HG03060 (cell line): ENCODE measurements at regions not wholly inside any gene's neighbourhood (a gene's known extent, or its start where the extent isn't known, plus 50 kb on each side); places are given as distances from the start of the nearest gene placed in this dataset.

Experiments used
- ATAC-seq: cut with Tn5 transposase; IDR thresholded peaks from one replicate; pipeline ENCODE4 v1.9.1; 2021; ENCODE audit warnings: low read depth, moderate number of reproducible peaks; ENCODE audit not compliant: unreplicated experiment

DNA sequence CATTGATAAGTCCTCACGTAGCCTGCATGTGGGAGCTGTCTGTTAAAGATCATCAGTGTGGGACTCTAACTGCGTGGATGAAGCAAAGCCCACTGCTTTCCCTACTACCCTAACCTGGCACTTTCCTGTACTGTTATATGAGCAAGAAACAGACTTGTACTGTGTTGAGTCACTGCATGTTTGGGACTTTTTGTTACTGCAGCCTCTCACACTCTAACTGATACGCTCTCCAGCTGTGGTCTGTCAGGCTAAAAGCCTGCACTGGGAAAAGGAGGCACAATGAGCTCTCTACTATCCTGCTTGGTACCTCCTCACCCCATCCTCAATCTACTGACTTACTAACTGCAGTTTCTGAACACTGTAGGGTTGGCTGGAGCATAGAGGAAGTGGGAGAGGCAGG, 93.7 kb upstream of the PLET1 start:
- ATAC-seq = no peak

DNA sequence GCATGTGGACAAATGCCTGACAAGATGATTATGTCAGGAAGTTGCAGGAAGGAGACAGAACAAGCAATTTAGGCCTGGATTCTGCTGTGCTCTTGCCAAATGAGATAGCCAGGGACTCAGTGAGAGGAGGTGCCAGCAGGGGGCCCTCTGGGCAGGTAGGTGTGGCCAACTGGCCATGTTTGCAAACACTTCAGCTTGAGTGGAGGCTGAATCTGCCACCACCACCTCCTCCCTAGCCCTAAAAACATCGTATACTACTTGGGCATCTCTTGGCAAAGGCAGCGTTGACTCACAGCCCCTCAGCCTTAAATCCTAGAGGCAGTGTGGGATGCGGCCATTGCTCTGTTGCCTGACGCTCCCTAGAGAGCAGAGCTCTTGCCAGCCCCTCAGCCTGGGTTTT, 95.1 kb upstream of the PLET1 start:
- no peak for ATAC-seq

DNA sequence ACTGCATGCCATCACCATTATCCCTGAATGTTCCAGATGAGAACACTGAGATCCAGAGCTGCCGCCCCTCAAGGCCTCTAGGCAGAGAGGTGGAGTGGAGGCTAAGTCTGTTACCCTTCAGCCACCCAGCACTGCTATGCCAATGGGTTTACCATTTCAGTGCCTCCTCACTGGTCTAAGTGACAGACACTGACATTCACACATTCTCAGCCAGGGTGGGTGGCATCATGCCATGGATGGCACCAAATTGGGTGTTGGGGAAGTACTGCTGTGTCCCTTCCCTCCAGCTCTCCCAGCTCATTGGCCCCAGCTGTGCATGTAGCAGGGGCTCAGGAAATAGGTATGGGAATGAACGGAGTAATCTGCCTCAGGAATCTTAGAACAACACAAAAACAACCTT, 96.8 kb upstream of the PLET1 start:
- ATAC-seq = no peak

DNA sequence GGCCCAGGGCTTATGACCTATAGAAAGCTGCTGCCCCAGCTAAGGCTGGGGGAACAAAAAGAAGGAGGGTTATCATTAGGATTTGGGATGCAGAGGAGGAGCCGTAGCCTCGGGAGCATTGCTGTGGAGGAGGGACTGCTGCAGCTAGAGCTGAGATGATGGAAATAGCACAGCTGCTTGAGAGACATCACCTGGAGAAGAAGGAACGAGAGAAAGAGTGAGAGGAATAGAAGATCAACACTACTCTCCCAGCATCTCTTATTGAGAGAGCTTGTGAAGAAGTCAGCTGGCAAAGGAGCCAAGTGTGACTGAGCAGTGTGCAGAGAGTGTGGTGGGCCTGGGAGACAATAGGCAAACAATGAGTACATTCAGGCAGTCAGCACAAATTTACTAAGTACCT, 100.7 kb upstream of the PLET1 start:
- ATAC-seq = no peak

DNA sequence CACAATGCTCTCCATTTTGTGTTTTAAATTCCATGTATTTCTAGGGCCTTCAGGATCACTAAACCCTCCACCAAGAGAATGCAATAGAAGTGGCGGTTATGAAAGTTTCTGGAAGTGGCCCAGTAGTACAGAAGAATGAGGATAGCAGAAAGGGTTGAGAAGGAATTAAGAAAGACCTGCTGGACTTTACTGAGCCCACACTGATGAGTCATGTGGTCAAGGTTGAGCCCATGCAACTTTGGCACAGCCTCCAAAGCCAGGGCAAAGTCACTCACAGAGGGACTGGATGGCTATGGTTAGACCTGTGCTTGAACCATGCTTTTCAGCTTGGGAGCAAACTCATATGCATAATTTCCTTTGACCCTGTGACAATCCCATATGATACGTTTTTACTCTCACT, 102.9 kb upstream of the PLET1 start:
- ATAC-seq = no peak

DNA sequence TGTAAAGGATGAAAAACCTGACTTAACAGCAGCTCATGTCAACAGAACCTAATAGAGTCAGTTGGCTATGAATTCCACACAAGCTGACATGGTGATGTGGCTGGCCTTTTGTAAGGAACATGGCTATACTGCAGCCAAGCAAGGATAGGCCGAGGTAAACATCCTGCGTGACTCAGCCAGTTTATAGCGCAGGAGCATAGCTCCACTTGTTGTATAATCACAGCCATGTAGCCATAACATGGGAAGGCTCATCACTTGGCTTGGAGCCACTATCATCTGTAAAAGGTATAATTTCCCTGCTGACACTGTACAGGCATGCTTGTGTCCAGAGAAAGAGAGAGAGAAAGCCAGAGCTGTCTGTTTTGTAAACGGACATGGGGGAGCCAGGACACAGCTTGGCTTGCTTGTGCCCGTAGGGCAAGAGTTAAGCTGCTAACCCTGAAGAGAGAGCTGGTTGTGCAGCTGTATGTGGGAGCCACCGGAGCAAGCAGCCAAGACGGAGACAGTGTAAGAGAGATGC, 104.4 kb upstream of the PLET1 start:
- no peak for ATAC-seq

DNA sequence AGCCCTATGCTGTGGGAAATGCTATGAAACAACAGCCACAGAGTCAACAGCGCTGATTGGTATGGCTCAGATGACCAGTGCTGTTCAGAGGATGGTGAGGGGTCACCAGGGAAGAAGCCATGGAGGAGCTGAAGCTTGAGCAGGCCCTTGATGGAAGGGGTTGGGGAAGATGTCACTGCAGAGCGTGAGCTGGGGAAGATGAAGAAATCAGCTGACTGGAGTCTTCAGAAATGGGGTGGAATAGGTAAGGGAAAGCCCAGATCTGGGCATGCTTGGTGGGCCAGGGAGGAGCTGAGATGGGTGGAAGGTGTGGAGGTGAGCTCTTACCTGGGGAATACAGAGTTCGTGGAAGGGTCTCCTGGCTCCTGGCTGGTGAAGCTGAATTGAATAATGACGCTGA, 105.4 kb upstream of the PLET1 start:
- no peak for ATAC-seq

DNA sequence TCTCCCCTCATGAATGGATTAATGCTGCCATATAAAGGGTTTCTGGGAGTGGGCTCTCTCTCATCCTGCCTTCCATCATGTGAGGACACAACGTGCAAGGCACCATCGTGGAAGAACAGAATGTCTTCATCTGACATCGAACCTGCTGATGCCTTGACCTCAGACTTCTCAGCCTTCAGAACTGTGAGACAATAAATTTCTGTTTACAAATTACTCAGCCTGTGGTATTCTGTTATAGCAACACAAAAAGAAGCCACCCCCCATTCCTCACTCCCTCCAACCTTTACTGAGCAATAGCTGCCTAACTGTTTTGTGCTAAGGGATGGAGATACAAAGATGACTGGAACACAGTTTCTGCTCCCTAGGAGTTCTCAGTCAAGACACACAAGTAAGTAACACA, 106.1 kb upstream of the PLET1 start:
- no peak for ATAC-seq

DNA sequence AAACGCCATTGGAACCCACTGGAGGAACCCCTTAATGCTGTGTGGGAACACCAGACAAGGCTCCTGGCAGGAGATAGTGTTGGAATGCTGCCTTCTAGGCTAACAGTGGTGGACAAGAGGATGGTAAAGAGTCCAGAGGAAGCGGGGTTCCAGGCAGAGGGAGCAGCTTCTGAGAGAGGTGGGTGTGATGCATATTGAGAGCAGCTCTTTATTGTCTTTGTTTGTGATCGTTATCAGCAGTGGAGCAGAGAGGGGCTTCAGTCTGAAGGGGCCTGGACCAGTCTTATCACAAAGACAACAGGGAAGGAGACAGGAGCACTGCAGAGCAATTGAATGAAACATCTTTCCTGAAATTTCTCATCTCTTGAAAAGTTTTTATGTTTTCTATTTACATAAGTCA, 106.8 kb upstream of the PLET1 start:
- ATAC-seq = no peak

DNA sequence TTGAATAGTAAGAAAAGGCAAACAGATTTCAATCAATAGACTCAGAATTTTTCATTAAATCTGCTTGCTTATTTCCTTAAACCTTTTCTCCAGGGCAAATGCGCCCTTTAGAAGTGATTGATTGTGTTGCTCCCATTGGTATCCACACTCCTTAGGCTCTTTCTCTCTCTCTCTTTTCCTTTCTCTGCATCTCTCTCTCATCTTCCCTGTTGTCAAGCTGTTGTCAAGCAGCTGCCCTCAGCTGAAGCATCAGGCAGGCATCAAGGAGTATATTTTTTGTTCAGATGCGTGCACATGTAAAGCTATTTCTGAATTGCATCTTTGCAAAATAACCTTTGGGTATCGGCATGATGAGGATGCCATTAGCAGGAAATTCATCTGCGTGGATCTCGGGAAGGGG, 107.2 kb upstream of the PLET1 start:
- no peak for ATAC-seq

DNA sequence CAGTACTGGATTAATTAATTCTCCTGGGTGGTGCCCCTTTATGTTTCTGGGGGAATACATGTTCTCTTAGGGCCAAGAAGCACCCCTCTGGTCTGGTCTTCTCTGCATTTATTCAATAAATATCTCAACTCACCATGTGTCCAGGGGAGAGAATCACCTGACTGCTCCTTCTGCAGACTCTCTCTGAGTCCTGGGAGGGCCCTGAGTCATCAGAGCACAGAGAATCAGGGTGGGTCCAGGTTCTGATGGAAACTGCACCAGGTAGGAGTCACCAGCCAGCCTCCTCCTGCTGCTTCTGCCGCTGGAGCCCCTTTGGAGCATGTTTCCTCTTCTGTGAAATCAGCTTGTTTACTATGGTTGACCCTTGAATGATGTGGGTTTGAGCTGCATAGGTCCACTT, 107.7 kb upstream of the PLET1 start:
- ATAC-seq = no peak

DNA sequence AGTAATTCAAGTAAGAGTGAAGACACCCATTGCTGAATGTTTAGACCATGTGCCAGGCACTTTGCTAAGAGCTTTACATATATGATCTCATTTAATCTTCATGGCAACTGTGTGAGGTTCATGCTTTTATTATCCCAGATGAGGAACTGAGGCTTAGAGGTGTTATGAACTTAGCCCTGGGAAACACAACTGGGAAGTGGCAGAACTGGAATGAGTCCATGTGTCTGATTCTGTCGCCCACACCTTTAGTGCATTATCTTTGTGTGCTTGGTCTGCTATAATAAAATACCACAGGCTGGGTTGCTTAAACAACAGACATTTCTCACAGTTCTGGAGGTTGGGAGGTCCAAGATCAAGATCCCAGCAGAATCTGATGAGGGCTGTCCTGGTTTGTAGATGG, 108.7 kb upstream of the PLET1 start:
- ATAC-seq = no peak

DNA sequence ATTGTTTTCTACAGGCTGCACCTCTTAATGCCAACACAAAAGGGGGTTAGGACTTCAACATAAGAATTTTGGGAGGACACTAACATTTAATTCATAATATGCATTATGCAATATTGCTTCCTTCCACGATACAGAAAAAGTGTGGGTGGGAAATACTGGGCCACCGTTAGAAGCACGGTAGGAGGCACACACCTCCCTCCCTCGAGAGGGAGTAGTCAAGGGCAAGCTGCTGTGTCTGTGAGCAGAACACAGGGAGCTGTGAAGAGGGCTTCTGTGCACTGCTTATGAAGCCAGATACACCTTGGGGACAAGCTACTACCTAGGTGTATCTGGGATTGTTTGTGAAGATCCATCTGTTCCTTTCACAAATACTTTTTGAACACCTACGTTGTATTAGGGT, 109.3 kb upstream of the PLET1 start:
- ATAC-seq = no peak

DNA sequence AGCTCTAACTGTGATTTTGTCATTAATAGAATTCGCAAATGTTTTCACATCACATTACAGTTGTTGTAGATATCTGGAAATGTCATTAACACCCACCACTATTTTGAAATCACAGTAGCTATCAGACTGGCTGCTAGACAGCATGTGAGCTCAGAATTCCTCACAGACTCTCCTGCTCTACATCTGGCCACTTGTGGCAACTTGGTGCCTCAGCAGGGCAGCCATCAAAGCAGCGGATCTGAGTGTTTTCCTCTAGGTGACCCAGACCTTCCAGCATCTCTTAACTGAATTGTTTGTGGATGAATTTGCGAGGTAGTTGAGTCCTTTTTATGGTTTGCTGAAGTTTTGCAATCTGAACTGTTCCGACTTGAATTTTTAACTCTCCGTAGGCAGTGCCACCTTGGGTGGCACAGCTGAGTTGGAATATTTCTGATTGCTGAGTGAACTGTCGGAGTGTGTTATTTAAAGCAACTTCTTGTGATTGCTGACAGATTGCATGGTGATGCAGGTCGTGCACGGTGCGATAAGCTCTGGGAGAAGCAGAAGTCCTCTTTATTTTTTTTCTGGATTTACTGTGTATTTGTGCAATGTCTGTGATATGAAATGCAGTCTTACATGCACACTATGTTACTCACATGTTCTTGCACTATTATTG, 114.0 kb upstream of the PLET1 start:
- no peak for ATAC-seq

DNA sequence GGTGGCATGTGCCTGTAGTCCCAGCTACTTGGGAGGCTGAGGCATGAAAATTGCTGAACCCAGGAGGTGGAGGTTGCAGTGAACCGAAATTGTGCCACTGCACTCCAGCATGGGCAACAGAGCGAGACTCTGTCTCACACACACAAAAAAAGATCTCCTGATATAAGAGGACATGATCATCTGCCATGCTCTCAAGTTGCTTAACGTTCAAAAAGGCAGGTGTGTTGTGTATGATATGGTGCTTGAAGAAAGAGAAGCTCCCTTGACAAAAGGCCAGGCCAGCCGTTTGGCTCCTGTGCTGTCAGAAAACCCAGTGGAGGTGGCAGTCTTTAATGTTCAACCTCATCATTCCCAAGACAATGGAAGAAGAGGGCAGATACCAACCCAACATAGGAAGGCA, 117.3 kb upstream of the PLET1 start:
- no peak for ATAC-seq

DNA sequence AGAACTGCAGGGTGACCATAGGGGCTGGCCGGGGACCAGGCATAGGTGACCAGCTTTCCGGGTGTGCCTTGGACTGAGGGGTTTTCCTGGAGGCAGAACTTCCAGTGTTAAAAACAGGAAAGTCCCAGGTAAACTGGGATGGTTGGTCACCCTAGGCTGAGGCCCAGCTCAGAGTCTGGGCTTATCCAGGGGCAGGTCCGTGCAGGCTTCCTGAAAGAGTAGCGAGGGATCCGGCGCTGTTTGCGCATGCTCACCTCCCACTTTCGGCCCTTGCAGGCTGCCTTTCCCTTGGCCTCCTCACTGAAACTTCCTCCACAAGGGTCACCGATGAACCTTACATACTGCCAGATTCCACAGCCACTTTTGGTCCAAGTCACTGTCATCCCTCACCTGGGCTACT, 119.8 kb upstream of the PLET1 start:
- no peak for ATAC-seq

DNA sequence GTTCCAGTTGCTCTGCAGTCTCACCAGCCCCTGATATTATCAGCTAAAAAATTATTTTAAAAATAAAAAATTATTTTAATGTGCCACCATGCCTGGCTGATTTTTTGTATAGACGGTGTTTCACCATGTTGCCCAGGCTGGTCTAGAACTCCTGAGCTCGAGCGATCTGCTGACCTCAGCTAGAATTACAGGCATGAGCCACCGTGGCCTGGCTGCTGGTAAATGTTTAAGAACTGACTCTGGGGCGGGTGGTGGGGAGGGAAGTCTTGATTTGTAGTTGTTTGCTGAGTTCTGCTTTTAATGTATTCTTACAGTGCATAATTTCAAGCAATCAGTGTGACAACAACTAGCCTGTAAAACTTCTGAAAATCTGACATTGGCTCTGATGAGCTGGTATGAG, 120.9 kb upstream of the PLET1 start:
- no peak for ATAC-seq

DNA sequence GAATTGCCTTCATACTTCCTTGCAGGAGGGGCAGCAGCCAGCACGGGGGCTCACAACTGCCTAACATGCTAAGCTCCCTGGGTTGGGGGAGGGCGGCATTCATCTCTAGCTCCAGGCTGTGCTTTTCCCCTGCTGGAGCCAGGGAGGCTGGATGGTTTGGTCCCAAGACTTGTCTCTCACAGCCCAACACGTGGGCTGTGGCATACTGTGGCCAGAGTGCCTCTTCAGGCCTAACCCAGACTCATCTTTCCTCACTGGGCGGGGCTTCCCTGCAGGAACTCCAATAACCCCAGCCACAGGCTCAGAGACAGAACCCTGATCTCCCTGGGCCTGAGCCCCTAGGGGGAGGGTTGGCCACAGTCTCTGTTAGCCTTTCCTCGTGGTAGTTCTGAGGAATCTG, 121.9 kb upstream of the PLET1 start:
- ATAC-seq = no peak

DNA sequence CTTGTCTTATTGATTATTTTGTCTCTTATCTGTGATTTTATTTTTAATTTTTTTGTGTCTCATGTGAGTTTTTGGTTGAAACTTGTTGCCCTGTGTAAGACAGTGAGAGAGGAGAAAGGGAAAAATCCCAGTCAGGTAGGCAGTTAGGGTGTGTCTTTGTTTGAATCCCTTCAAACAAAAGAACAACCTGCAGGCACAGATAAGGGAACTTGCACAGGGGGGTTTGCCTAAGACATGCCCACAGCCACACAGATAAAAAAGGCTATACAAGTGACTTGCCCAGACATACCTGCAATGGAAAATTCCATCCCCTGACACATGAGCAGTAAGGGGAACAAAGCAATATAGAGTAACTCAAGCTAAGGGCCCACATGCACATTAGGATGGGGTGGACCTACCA, 127.8 kb upstream of the PLET1 start:
- no peak for ATAC-seq

DNA sequence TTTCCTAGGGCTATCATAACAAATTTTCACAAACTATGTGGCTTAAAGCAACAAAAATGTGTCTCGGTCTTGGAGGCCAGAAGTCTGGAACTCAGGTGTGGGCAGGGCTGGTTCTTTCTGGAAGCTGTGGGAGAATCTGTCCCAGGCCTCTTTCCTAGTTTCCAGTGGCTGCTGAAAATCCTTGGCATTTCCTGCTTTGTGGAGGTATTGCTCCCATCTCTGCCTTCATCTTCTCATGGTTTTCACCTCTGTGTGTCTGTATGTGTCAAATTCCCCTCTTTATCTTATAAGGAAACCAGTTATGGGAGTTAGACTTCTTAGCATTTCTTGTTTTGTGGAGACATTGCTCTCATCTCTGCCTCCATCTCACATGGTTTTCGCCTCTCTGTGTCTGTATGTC, 130.4 kb upstream of the PLET1 start:
- ATAC-seq = no peak

DNA sequence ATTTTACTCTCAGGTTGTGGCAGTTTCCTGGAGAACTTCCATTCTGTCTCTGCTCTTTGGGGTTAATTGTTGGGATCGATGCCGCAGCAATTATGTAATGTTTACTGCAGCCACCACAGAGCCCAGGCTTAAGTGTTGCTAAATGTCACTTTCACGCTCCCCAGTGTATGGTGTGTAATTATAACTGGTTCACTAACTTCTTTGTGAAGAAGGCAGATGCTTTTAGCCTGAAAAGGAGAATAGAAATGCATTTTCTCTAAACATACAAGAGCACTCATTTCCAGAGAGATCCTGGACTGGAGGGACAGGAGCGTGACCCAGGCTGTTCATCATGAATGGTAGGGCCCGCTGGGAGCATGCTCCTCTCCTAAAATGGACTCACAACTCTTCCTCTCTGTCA, 132.2 kb upstream of the PLET1 start:
- no peak for ATAC-seq

DNA sequence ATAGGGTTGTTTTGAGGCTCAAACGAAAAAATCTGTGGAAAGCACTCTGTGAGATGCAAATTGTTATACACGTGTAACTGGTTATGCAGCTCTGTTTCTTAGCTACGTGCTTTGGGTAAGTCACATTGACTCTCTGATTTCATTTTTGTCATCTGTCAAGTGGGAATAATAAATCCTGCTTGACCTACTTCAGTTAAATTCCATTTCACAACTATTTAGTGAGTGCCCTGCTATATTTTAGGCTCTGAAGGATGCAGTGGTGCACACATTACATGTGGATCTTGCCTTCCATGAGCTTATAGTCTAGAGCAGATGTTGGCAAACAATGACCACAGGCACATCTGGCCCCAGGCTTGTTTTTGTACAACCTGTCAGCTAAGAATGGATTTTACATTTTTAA, 133.6 kb upstream of the PLET1 start:
- no peak for ATAC-seq

DNA sequence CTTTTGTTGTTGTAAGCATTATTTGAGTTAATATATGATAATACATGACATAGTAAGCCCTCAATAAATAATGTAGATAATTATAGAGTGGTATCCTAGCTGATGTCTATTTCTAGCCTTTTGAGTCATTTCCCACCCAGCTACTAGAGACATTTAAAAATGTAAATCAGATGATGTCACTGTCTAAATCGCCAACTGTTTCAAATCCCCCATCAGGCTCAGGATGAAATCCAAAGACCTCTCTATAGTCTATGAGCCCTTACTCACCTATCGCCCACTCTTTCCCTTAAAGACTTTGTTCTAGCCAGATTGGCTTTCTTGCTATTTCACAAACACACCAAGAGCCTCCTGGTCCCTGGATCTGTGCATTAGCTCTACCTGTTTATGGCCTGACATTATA, 135.4 kb upstream of the PLET1 start:
- ATAC-seq = no peak
